NT2/D1 (cell line): ENCODE measurements at regions not wholly inside any gene's neighbourhood (a gene's known extent, or its start where the extent isn't known, plus 50 kb on each side); places are given as distances from the start of the nearest gene placed in this dataset.

Experiments used
- SUZ12 ChIP-seq: IDR thresholded peaks from 2 replicates; pipeline ENCODE4 v1.6.1; 2011; ENCODE audit not compliant: insufficient read length, insufficient read depth; ENCODE audit errors: extremely low read depth
- ZNF274 ChIP-seq: IDR thresholded peaks from 2 replicates; pipeline ENCODE4 v1.6.1; 2011; ENCODE audit warnings: mild to moderate bottlenecking, low read depth, low read length

DNA sequence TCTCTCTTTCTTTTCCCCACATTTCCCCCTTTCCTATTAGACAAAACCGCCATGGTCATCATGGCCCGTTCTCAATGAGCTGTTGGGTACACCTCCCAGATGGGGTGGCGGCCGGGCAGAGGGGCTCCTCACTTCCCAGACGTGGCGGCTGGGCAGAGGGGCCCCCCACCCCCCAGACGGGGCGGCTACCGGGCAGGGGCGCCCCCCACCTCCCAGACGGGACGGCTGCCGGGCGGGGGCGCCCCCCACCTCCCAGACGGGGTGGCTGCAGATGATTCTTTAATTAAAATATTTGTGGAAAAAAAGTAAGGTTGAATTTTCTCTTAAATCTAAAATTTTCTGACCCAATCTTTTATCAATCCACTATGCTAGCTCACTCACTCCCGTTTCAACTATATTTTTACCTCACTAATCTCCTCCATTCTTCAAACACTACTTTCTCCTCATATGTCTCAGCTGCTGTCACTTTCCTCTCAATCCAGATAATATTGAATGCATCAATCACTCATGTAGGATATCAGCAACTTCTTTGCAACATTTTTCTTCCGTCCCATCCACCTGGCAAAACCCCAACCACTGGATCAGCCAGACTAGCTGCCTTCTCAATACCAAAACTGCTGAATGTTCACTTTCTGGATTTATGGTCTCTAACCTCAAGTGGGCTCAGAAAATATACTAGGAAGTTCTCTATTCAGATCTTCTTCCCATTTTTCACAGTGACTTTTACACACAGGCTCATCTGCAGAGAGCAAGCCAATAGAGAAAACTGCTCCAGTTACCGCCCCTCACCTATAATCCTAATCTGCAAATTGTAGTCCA, 81.1 kb upstream of the TRIM24 start:
- no peak for TF ChIP-seq ZNF274
- no peak for TF ChIP-seq SUZ12
